ENCODE measurements at regions not wholly inside any gene's neighbourhood (a gene's known extent, or its start where the extent isn't known, plus 50 kb on each side); places are given as distances from the start of the nearest gene placed in this dataset.

DNA sequence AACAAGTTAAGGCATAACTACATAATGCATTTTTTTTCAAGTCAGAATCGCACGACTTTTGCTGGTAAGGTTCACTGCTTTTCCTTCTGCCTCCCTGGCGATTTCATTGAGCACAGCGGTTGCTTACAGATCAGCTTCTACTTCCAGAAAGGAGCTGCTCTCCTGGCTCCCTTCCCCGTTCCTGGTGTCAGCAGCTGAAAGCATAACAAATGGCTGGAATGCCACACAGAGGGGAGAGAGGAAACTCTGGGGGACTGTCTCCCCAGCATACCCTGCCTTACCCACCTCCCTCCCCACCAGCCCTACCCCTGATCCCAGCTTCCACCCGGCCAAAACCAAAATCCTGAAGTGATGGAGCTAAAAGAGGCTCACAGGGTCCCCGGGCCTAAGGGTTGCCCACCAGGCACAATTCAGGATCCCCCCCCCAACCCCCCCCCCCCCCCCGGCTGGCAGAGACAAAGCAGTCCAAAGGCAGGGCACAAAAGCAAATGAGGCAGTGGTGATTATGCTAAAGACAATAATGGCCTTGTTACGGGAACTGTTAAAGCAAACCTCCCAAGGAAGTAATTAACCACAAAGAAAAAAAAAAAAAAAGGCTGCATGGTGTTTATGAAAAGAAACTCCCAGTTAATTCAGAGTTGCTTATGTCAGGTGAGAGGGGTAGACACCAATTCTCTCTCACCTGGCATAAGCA is 126.1 kb upstream of the WWC1 start:
- no peak for DNase-seq

DNA sequence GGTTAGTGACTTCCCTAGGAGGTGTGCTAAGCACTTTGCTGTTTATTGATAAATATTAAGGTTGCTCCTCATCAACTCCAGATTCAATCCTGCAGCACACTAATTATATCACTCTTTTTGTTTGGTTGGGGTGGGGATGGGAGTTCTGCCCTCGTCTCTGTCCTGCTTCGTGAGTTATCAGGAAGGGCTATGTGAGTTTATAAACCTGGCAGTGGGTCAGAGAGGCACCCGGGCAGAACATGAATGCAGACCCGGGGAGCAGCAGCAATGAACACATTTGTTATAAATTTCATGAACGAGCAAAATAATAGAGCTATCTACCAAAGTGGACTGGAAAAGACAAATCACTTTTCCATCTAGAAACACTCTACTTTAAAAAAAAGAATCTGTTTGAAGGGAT is 125.5 kb upstream of the WWC1 start:
- DNase-seq = no peak

DNA sequence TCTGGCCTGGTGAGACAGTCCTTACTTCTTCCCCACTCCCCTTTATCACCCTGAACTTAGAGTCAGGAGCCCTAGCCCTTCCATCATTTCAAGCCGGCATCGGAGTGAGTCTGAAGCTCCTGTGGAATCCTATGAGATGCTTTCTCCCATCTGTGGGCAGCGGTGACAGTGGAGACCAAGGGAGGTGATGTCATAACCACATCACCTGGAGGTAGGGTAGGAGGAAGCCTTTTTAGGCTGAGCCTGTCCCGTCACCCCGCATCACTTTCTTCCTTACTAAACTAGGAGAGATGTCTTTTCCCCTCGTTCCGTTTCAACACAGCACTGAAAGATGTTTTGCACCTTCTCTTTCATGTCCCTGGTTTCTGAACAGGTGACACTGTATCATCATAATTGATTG is 124.1 kb upstream of the WWC1 start:
- no peak for DNase-seq

DNA sequence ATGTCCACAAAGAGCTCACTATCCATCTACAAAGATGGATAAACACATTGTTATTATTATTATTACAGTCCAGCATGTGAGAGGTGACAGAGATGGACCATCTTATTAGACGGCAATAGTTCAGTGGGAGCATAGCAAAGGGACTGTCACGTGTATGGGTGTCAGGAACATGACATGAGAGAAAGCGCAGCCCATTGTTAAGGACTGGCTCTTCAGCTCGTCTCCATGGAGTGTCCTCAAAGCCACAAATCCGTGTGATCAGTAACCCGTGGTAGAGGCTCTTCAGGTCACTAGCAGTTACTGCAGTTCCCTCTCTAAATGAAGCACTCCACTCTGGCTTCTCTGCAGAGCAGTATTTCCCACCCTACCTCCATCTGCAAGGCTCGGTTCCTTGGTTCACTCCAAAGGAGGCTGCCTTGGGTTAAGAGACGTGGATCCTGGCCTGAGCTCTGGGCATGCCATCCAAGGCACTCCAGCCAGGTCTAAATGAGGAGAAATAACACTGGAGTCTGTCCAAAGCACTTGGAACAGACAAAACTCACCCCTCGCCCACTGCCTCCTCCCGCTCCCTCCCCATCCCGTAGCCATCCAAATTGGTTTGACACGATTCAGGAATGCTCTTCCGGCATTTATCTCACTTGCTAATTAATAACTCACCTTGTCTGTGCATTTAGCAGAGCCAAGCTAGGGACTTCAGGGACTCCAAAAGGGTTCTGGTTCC is 122.3 kb upstream of the WWC1 start:
- no peak for DNase-seq

DNA sequence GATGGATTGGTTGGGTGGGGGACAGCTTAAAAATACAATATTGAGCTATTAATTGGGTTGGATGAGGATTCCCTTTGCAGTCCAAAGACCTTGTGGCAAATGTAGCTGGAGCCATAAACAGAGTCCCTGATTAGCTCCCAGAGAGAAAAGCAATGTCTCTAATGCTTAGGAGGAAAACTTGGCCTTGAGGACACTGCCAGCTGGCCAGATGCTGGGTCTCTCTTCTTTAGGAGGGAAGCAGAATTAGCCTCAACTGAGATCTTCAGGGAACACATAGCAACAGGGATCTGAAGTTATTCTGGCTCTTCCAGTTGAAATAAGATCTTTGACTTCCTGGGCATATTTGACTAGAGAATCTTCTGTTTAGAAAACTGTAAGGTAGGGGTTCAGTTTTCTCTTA is 121.7 kb upstream of the WWC1 start:
- DNase-seq = no peak

DNA sequence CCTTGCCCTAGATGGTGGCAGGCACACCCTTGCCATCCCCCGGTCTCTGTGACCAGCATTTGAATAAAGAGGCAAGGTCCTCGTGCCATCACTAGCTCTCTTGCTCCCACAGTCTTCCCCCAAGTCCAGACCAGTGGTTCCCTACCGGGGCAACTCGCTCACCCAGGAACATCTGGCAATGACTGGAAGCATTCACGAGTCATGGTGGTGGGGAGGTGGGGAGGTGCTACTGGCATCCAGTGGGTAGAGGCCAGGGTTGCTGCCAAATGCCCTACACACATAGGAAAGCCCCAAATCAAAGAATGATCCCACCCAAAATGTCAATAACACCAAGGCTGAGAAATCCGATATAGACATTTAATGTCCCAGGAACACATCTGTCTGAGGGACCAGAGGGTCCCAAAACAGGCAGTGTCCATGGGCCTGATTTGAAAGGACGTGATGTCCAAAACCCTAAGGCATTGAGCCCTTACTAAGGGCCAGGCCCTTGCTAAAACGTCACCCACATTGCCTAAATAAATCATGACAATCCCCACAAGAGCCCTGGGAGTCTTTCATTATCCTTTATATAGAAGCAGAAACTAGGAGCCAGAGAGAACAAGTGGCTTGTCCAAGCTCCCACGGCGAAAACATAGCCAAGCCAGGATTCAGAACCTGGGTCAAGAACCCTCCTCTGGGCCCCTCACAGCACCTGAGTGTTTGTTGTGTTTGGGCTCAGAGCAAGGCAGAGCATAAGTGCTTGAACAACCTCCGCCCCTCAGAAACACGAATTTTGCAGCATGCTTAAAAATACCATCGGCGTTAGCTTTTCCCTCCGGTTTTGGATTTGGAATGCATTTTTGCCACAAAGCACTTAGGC is 119.3 kb upstream of the WWC1 start:
- no peak for DNase-seq

DNA sequence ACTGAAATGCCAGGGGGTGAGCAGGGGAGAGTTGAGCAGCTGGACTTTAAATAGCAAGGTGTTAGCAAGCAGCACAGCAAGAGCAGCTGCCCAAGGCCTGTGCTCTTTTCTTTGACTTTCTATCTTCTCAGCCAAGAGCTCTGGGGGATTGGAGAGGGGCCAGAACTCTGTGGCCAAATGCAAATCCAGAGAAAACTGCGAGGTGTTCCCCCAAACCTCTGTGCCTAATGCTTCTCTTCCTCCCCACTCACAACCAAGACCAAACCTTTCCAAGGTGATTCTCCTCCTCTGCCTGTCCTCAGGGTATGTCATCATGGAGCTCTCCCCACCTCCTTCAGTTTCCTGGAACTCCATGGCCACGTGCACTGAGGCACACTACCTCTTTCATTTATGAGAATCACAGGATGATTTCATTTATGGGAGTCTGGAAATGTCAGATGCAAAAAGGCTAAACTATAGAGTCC is 118.7 kb upstream of the WWC1 start:
- DNase-seq = no peak

DNA sequence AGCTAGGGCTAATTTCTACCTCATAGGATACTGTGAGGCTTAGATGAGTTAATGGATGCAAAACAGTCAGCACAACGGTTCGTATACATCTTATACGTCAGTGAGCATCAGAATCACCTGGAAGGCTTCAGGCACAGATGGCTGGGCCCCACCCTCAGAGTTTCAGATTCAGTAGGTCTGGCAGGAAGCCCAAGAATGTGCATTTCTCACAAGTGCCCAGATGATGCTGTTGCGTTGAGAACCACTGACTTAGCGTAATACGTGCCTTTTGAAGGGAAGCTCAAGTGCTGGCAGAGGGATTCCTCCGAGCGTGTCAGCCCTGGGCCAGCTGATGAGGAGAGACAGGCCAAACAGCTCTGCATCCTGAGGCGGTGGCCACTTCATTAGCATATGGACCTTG is 117.1 kb upstream of the WWC1 start:
- no peak for DNase-seq

DNA sequence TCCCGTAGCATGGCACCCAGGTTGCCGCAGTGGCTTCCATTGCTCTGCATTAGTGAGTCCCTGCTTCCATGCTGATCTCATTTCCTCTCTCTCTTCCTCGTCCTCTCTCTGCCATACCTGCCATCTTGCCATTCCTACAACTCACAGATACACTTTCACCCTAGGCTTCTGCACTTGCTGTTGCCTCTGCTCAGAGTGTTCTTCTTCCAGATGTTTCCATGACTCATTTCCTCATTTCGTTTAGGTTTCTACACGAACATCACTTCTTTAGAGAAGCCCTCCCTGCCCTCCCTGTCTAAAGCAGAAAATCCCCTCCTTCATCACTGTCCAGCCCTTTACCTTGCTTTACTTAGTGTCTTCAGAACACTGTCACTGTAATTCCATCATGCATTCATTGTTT is 115.2 kb upstream of the WWC1 start:
- no peak for DNase-seq

DNA sequence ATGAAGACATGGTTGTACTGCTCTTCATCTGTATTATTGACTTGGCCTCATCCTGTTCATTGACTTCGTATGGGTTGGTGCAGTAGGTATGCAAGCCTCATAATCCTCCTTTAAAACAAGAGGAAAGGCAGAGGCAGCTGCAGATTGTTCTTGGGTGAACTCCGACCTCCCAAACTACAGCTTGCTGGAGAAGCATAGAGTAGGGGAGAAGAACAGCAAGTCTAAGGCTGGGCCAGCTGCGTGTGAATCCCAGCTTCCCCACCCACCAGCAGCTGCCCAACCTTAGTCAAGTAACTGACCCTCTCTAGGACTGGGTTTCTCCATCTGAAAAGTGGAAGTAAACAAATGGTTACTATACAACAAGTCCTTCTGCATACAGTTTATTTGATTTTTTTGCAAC is 114.5 kb upstream of the WWC1 start:
- DNase-seq = no peak

DNA sequence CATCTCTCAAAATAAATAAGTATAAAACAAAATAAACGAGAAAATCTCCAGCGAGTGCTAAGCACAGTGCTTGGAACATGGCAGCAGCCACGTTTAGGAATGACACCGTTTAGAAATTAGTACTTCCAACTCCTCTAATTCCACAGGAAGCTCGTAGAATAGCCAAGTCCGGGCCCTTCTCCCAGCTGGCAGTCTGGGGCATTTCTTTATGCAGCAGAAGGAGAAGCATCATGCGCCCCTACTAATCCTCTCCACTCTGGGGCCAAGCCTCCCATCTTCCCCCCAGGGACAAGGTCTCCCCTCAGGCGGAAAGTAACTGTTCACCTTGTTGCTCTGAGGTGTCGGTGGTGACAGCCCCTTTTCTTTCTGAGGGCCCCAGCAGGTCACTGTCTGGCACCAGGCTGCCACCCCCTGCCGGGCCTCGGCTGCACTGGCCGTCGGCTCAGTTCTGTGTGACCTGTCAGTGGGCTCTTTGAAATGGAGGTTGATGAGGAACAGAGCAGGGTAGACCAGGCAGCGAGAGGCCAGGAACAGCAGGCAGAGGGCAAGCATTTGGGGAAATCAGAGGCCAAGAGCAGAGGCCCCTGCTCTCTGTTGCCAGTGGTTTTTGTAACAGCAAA is 113.5 kb upstream of the WWC1 start:
- no peak for DNase-seq

DNA sequence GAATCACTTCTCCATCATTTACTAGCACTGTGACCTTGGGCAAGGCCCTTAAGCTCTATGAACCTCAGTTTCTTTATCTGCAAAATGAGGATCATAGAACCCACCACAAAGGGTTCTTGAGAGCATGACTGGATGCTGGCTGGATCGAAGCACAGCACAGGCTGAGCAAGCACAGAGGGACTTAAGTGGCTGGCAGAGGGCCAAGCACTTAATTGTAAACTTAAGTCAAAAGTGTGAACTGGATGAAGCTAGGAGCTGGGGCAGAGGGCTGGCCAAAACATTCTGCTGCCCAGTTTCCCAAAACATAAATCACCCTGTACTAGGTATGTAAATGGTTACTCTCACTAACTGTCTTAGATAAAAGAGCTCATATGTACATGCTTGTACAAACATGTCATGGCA is 112.3 kb upstream of the WWC1 start:
- DNase-seq = no peak

DNA sequence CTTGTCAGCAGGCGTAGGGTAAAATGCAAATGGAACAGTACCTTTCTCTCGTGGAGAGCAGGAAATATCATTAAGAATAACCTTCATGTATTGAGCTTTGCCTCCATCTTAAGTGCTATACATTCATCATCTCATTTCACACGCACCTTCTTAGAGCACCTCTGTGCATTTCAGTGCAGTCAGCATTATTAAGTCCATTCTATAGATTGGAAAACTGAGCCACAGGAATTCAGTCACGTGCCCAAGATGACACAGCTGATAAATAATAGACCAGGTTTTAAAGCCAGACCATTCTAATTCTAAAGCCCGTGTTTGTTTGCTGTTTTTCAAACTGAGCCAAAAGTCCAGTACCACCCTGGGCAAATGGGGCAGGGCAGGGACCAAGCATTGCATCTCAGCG is 109.2 kb upstream of the WWC1 start:
- DNase-seq = no peak

DNA sequence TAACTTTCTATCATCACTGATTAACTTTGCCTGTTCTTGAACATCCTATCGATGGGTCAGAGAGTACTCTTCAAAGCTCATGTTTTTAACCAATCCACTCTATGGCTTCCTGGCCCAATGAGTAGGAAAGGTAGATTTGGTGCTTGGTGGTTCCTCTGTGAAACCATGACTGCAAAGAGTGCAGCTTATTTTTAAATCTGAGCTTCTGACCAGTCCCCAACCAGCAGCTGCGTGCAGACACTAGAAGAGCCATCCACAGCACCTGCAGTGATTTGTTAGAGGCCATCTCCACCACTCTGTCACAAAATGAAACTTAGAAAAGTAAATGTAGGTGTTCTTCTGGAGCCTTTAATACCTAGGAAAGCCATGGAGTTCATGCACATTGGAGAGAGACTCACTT is 107.3 kb upstream of the WWC1 start:
- DNase-seq = no peak

DNA sequence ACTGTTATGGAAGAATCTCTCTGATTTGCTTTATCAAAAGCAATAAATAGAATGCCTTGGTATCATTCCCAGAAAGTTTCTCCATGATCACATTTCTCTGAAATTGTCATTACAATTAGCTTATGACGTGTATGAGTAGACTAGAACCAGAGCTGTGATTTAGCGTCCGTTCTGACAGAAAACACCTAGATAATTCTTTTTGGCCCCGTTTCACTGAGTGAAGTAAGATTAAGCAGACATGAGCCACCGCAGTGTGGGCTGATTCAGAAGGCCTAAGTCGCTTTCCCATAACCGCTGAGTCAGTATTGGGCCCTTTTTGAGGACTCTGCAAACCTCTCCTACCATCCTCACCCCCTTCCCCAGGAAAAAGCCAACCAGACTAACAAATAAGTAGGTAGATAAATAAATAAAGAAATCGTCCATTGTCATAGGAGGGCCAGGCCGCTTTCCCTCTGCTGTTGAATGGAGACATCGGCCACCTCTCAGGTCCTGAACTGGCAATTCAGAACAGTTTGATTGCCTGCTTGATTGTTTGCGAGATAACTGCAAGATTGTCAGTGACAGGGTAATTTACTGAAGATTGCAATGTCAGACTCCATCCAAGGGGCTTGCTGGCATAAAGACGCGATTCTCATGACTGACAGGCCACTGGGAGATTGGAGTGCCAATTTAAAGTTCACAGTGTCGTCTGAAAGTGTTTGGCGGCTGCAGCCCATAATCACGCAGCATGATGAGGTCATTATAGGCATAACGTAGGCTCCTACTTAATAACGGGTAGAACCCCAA is 105.0 kb upstream of the WWC1 start:
- DNase-seq = no peak

DNA sequence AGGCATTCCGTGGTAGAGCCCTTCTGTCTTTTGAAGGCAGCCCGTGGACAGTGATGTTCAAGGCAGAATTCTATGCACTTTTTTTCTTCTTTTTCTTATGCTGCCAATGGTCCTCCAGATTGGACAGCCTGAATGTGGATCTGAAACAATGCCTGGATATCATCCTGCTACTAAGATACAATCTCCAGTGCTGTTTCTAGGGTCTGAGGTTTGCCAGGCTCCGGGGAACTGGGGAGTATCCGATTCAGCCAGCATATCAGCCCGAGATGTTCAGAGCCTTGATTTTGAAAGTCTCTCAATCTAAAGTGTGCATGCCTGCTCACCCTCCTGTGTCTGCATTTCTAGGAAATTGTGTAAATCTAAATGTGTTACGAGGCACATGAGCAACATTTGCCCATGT is 103.8 kb upstream of the WWC1 start:
- no peak for DNase-seq

DNA sequence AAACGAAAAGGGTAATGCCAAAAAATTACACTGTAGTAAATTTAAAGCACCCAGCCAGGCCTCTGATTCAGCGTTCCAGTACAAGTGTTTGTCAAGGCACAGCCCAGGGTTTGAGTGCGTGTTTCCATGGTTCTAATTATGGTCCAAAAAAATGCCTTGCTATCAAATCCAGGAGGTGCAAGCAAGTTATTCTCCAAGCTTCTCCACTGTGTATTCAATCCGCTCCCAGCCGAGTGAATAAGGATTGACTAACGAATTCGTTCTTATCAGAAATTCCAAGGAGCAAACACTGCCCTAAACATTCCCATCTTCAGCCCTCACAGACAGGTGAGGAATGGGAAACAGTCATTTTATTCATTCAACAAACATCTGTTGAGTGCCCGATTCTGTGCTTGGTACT is 103.3 kb upstream of the WWC1 start:
- no peak for DNase-seq

DNA sequence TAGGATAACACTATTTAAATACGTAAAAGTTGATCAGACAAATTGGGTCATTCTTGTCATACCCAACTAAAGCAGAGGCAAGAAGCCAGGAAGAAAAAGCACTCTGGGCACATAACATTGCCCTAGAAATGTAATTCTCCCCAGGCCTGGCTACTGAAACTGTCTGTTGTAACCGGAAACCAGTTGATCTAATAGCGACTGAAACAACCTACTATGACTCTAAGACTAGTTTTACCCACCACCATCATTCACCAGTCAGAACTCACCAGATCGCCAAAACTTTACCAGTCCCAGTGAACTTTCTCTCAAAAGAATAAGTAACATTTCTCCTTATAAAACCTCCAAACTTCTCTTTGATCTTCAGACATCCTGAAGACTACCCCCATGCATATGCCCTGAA is 99.3 kb upstream of the WWC1 start:
- no peak for DNase-seq

DNA sequence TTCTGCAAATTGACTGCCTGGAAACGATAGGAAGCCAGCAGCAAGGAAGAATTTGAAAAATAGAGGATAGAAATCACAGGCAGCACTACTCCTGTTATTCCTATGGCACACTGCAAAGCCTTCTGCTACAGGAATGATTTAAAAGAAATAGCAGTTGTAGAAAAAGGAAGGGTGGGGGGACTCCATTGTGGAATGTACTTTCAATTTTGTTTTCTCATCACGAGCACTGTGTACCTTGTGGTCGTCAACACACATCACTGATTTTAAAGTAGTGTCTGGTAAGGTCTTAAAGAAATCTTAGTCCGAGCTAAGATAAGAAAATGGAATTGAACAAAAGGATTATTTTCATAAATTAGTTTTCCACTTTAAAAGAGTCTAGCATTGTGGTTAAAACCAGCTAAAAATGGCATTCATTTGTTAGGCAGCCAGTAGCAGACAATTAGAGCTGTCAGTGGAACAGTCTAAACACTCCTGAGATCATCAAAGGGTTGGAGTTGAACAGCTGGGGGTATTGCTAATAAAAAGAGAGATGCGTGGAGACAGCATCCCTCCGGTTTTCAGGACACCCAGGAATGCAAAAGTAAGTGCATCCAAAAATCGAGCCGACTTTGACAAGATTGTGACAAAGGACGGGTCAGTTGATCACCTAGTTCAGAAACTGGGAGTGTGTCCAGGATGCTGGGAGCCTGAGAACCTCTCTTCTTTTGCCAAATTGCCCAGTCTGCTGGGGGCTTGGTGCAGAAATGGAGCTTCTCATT is 97.8 kb upstream of the WWC1 start:
- DNase-seq = no peak

DNA sequence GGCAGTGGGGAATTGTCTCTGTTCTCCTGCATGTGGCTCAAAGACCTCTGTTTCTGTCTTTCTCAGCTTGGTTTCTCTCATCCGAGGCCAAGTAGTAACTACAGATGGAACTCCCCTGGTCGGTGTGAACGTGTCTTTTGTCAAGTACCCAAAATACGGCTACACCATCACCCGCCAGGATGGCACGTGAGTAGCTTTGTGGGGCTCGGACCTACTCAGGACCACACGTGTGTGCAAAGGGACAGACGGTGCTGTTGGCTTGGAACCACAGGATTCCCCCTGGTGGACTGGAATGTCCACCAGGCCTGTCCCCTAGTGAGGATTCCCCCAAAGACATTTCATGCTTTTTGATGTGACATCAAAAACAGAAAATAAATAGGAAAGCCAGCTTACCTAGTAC is 96.3 kb upstream of the WWC1 start:
- no peak for DNase-seq

DNA sequence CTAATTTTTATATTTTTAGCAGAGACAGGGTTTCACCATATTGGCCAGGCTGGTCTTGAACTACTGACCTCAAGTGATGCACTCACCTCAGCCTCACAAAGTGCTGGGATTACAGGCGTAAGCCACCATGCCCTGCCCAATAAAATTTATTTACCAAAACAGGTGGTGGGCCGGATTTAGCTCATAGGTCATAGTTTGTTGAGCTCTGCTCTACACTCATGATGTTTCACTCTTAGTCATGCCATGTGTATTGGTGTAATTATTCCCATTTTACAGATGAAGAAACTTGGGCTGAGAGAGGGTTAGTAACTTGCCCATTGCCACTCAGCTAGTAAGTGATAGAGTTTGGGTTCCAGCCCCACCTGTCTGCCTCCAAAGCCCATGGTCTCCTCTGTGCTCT is 93.1 kb upstream of the WWC1 start:
- no peak for DNase-seq

DNA sequence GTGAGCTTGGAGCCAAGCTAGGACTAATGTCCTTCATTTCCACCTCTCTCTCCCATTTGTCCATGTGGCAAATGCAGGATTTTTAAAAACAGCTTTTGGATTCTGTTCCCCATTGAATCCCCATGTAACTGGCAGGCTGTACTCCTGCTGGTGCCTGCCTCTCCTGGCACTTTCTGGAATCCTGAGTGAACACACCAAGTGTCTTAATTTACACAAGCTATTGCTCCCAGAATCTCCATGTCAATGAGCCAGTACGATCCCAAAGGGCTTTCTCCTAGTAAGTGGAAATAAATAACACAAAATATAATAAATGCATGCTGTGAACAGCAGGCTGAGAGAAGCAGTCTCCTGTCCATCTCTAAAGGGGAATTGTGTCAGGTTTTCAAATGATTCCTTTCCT is 88.4 kb upstream of the WWC1 start:
- no peak for DNase-seq
